Hematopoietic multipotent progenitor cell treated with erythropoietin and hydrocortisone succinate and interleukin-3 and kit ligand, for 4 days (in vitro differentiated cells): ENCODE measurements at regions not wholly inside any gene's neighbourhood (a gene's known extent, or its start where the extent isn't known, plus 50 kb on each side); places are given as distances from the start of the nearest gene placed in this dataset.

ENCODE experiments used
- DNase-seq: peaks from one replicate; pipeline ENCODE4 v3.0.0-alpha.2; 2015

DNA sequence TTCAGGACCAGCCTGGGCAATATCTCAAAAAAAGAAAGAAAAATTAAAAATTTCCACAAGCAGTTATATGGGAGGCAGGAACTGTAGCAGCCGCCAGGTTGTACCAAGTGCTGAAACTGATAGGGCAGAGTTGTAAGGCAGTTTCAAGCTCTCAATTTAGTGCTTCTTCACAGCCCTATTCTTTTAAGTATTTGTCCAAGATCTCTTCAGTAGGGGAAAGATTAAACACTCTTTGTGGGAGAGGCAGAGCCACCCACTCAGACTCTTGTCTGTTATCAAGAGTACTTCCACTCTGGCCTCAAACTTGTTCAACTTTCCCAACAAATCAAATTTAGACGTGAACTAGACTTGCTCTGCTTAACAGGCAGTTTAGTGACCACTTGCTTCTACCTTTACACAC lies 228.7 kb downstream of the REEP3 start:
- DNase-seq, result no peak

DNA sequence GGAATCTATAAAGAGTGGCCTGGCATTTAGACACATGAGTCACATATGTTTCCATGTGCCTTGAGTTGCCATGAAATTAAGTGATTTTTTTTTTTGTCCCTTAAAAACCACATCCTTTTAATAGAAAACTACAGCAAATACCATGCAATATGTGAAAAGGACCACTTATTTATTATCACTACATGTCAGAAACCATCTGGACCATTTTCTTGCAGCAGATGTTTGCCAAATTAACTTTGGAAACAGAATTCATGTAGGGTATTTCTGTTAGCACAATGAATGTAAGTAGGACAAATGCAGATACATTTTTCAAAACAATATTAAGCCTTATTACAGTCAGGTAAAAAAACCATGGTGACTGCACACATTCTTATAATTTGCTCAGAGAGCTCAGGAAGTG lies 230.6 kb downstream of the REEP3 start:
- no peak for DNase-seq

DNA sequence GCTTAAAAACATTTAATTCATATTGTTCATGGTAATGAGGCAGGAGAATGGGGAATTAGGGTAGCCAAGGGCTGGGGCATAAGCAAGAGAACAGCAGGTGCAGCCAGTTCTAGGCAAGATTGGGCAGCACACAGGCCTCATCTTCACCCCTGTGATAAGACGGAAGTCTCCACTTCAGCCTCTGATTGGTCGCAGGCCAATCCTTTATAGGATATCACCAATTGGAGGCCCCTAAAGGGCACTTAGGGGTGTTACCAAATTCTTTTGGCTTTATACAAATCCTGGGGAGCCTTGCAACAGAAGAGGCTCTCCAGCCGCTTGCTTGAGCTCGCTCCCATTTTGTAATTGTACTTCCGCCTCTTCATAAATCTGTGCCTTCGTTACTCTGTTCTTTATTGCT lies 231.1 kb downstream of the REEP3 start:
- DNase-seq, result no peak

- DNase-seq, result no peak
These were observed 232.6 kb downstream of the REEP3 start for GRCh38 chr10:63753808-63754207.

DNA sequence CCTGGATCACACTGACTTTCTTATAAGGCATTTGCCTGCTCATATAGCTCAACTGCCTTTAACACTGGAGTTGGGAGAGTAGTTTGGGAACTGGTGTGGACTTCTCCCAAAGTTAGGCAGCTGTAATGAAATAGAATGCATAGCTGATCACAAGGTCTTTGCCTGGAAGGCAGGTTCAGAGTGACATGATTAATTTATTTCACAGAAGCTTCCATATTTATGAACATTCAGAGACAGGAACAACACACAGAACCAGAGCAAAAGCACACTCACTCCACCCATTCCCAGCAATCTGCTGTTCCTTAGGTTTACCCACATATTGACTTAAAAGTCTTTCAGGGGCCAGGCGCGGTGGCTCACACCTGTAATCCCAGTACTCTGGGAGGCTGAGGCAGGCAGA lies 234.2 kb downstream of the REEP3 start:
- DNase-seq, result no peak

GRCh38 chr10:63757067-63757466 lies 235.9 kb downstream of the REEP3 start:
- DNase-seq, result no peak

DNA sequence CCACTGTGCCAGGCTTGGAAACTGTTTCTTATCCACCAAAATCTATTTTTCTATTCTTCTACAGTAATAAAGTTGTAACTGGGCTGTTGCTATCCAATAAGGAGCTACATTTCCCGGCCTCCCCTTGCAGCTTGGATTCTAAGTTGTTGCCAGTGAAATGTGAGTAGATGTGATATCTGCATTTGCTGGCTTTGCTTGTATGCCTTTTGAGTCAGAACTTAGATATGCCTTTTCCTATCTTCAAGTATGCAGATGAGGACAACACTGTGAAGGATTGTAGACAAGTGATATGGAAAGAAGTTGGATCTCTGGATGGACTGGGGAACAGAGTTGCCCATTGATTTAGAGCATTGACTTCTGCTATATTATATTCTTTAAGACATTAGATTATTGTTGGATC lies 236.9 kb downstream of the REEP3 start:
- no peak for DNase-seq

DNA sequence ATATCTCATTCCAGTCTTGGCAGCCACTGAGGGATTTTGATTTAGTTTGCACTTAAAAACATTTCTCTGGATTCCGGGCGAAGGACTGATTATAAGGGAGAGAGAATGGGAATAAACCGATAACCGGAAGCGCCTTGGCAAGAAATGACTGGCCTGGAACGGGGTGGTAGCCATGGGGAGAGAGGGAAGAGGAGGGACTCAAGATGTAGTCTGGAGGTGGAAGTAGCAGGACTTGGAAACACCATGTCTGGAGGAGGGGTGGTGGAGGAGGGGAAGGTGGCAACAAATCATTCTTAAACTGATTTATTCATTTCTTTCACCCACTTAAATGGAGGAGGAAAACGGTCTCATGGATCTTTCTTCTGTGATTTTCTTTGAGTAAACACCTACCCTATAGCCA lies 238.1 kb downstream of the REEP3 start:
- no peak for DNase-seq

DNA sequence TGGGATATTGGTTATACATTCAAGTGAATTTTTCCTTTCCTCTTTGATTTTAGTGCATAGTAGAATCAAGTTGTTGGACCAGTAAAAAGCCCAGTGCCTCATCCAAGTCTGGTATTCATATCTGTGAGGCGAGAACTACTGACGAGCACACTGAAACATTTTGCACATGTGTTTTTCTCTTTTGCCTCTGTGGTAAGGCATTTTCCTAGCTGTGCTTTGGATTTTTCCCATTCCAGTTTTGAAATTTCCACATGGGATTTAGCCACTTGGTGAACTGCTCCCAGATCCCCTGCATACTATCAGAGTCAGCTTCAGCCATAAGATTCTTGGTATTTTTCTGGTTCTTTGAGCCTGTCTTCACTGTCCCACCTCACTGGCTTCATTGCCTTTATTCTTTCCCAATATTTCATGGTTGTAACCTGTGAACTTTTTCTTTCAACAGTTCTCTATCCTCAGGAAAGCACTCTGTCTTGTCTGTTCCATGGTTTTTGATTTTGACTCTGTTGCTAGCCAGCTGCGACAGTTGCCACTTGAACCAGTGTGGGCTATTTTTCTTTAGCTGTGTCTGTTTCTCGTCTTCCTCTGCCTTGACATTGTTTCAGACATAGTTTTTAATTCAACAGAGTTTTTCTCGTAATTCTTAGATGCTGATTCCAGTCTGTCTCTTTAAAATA lies 239.0 kb downstream of the REEP3 start:
- no peak for DNase-seq

- DNase-seq, result no peak
These were observed 239.5 kb downstream of the REEP3 start for GRCh38 chr10:63760708-63761047.

- no peak for DNase-seq
These were observed 240.0 kb downstream of the REEP3 start for GRCh38 chr10:63761243-63761642.

DNA sequence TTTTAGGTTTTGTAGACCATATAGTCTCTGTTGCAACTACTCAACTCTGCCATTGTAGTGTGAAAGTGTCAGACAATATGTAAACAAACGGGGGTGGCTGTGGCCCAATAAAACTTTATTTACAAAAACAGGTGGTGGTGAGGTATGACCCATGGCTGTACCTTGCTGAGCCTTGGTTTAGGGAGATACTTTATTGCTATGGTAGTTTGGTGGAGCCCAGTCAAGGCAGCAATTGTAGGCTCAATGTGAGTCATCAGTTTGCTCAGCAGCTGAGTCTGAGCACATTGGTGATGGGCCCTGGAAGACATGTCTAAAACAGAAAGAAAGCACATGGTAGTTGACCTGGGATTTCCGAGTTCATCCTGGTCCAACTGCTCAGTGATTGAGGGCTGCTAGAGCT lies 242.5 kb downstream of the REEP3 start:
- DNase-seq, result no peak

DNA sequence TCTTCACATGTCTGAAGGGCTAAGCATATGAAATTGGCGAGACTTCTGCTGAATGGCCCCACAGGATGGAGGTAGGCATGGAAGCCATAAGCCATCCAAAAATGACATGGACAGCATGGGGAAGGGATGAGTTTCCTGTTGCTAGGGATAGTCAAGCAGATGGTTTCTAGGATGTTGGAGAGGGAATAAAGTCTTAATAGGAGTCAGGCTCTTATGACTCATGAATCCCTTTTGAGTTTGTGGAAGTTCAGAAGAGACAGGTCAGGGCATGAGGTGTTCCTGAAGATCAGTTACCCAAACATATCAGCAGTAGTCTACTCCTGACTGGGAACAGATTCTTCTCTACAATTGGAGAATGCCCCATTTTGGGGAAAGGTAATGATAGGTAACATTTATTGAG lies 243.9 kb downstream of the REEP3 start:
- no peak for DNase-seq

- no peak for DNase-seq
These were observed 245.5 kb downstream of the REEP3 start for GRCh38 chr10:63766745-63767137.

DNA sequence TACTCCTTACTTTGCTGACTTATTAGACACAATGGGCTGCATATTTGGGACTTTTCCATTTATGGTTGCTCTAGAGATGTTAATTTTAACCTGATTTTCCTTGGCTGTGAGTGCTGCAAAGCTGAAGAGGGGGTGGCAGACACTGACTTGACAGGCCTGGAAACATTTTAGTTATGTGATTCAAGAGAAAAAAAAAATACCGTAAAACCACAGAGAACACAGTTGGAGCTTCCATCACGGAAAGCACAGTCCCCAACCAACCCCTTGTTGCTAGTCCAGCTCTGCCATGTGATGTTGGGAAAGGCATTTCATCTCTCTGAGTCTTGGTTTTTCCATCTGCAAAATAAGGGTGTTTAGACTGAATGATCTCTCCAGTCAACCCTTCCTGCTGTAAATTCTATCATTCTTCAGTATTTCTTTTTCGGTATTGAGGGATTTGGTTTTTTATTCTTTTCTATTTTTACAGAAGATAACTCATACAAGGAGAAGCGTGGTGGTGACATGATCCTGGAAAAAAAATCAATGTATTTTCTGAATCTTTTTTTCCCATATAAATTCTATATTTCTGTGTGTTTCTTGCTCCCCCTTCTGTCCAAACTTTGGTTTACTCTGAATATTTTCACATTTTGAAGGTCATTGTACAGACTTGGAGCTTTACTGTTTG lies 246.1 kb downstream of the REEP3 start:
- DNase-seq, result peak; percentile 28

- no peak for DNase-seq
These were observed 248.2 kb downstream of the REEP3 start for GRCh38 chr10:63769367-63769766.

GRCh38 chr10:63770523-63770922 lies 249.3 kb downstream of the REEP3 start:
- DNase-seq, result no peak

GRCh38 chr10:63772491-63772890 lies 251.3 kb downstream of the REEP3 start:
- DNase-seq, result no peak

DNA sequence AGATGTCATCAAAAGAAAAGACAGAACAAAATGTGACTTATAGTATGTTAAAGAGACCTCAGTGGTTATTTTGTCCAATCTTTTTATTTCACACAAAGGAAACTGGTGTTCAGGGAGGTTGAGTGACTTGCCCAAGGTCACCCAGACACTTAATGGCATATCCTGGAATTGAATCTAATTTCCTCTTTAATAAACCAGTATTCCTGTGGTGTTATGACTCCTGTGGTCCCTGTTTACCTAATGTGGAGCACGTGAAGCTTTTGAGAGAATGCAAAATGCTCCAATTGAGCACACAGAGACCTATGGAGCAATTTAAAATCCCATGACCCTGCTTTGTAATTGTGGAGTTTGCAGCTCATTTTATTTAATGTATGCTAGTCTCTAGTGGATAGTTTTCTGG lies 251.9 kb downstream of the REEP3 start:
- DNase-seq, result no peak

- DNase-seq, result no peak
These were observed 252.8 kb downstream of the REEP3 start for GRCh38 chr10:63773962-63774361.

- DNase-seq, result no peak
These were observed 258.9 kb downstream of the REEP3 start for GRCh38 chr10:63780101-63780500.

DNA sequence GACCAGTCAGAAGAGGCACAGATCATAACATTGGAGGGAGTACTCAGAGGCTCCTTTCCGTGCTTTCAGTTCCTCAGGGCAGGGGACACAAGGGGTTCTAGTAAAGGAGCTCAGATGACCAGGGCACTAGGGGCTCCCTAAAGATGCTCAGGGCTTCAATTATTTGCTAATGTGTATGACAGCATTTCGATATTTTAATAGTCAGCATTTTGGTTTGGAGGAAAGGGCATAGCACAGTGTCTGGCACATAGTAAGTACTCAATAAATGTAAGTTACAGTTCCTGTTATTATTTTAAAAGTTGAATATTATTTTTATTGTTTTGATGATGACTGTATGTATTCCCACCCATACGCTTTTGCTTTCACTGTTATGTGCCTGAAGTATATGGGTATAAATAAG lies 260.0 kb downstream of the REEP3 start:
- DNase-seq, result no peak

GRCh38 chr10:63783882-63784281 lies 262.7 kb downstream of the REEP3 start:
- no peak for DNase-seq

DNA sequence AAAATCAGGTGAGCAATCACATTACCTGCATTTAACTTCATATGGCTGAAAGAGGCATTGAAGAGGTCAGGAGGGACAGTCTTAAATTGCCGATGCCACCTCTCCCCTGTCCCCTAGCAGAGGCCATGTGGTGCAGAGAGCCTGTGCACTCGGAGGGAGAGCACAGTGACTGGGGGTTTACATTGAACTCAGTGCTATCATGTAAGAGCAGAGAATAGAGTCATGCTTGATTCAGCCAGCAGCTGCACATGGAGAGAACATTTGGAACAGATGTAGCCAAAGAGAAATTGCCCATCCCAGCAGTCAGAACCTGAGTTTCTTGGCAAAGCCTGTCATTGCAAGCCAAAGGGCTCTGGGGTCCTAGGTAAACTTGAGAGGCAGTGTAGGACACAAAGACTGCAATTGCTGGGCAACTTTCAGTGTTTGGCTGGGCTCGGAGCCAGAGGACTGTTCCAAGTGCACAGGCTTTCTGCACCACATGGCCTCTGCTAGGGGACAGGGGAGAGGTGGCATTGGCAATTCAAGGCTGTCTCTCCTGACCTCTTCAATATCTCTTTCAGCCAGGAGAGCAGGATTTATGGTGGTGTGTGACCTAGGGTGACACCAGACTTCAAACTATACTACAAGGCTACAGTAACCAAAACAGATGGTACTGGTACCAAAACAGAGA lies 267.1 kb downstream of the REEP3 start:
- DNase-seq, result no peak
